Immature natural killer cell (primary cell): ENCODE measurements at regions not wholly inside any gene's neighbourhood (a gene's known extent, or its start where the extent isn't known, plus 50 kb on each side); places are given as distances from the start of the nearest gene placed in this dataset.

Source experiments
- DNase-seq, 3 donors: peaks; one replicate each; pipeline ENCODE4 v3.0.0; 2022; ENCODE audit warnings: mixed read lengths in 1 of 3
- H3K27ac Mint-ChIP-seq, 6 donors: one replicate each; pipeline ENCODE4 v1.8.0; 2020; ENCODE audit warnings: mixed read lengths in 6 of 6, mild to moderate bottlenecking in 5 of 6, inconsistent platforms in 4 of 6, moderate library complexity in 3 of 6
- H3K27me3 Mint-ChIP-seq, 3 donors: one replicate each; pipeline ENCODE4 v1.8.0; 2020 to 2021; ENCODE audit warnings: low read depth in 3 of 3, mild to moderate bottlenecking in 3 of 3, mixed read lengths in 3 of 3, moderate library complexity in 3 of 3, inconsistent platforms in 1 of 3
- H3K36me3 Mint-ChIP-seq, 3 donors: one replicate each; pipeline ENCODE4 v1.8.0; 2020; ENCODE audit warnings: mixed read lengths in 3 of 3, inconsistent platforms in 2 of 3, mild to moderate bottlenecking in 2 of 3
- H3K4me1 Mint-ChIP-seq, 2 donors: one replicate each; pipeline ENCODE4 v1.8.0; 2020; ENCODE audit warnings: inconsistent platforms in 2 of 2, mild to moderate bottlenecking in 2 of 2, mixed read lengths in 2 of 2, moderate library complexity in 1 of 2
- H3K4me3 Mint-ChIP-seq, 5 donors: one replicate each; pipeline ENCODE4 v1.8.0; 2020; ENCODE audit warnings: mild to moderate bottlenecking in 5 of 5, mixed read lengths in 5 of 5, inconsistent platforms in 3 of 5, moderate library complexity in 3 of 5
- H3K9me3 Mint-ChIP-seq, 6 donors: one replicate each; pipeline ENCODE4 v1.8.0; 2020; ENCODE audit warnings: mild to moderate bottlenecking in 6 of 6, mixed read lengths in 6 of 6, inconsistent platforms in 4 of 6, moderate library complexity in 3 of 6

DNA sequence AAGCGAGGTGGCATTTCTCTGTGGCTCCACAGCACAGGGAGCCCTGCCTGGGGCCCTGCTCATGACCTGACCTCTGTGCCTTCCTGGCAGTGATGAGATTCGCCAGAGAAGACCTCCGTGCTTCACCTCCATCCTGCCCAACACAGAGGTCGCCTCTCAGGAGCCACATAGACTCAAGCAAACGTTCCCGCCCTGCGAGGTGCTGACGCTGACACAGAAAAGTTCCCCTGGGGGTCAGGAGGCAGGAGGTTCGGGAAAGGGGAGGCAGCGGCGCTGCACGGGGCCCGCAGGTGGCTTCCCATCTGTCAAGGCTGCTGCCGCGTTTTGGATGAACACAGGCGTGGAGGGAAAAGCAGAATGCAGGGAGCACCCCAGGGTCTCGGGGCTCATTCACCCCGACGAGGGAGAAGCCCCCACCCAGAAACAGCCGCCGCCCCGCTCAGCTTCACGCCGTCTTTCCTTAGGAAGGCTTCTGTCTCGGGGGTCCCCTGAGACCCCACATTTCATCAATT, 579.6 kb upstream of the SALL3 start:
- H3K4me1 Mint-ChIP-seq, result no peaks in the 10 kb centered on the region
- H3K27ac Mint-ChIP-seq, result no peak overlapping the region
- H3K36me3 Mint-ChIP-seq, result no peaks in the 10 kb centered on the region
- H3K4me3 Mint-ChIP-seq, result no peak overlapping the region
- no peak for DNase-seq
- peaks cover 0 to 1% (median 0%) of the 10 kb centered on the region in 6 donors for H3K9me3 Mint-ChIP-seq
- peaks cover 0 to 2% (median 1%) of the 10 kb centered on the region in 3 donors for H3K27me3 Mint-ChIP-seq

DNA sequence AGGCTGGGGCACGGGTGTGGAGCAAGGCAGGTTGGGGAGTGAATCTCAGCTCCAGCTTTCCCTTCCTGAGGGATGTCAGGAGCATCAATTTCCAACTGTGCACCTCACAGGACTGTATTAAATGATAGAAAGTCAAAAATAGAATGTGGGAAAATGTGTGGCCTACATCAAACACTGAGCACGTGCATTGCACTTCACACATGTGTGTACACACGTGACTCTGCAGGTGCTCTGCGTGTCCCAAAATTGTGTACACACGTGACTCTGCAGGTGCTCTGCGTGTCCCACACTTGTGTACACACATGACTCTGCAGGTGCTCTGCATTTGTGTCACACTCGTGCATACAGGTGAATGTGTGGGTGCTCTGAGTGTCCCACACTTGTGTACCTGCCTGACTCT, 577.2 kb upstream of the SALL3 start:
- peaks cover 0 to 8% of the 10 kb centered on the region in 2 donors for H3K4me1 Mint-ChIP-seq
- H3K4me3 Mint-ChIP-seq, result no peak overlapping the region
- no peak overlapping the region for H3K27ac Mint-ChIP-seq
- H3K9me3 Mint-ChIP-seq, result peaks cover 0 to 1% (median 0%) of the 10 kb centered on the region in 6 donors
- no peaks in the 10 kb centered on the region for H3K36me3 Mint-ChIP-seq
- peaks cover 0 to 4% (median 1%) of the 10 kb centered on the region in 3 donors for H3K27me3 Mint-ChIP-seq
- DNase-seq, result no peak

DNA sequence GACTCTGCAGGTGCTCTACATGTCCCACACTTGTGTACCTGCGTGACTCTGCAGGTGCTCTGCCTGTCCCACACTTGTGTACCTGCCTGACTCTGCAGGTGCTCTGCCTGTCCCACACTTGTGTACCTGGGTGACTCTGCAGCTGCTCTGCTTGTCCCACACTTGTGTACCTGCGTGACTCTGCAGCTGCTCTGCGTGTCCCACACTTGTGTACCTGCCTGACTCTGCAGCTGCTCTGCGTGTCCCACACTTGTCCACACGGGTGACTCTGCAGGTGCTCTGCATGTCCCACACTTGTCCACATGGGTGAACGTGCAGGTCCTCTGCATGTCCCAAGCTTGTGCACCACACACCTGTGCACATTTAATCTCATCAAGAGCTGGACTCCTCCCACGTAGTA, 576.7 kb upstream of the SALL3 start:
- H3K36me3 Mint-ChIP-seq, result no peaks in the 10 kb centered on the region

DNA sequence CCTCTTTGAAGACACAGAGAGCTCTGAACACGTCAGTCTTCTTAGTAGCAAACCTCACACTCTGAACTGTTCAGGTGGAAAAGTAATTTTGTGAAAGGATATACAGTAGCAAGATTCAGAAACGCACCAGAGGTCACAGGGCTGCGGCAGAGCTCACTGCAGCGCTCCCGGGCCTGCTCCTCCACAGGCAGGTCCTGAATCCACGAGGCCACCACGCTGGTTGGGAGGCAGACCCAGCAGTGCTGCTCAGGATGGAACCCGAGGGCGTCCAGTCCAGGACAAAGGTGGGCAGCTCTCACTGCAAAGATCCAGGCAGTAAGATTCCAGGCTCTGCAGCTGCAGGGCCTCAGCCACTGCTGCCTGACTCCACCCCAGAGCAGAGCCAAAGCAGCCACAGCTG, 576.2 kb upstream of the SALL3 start:
- Mint-ChIP-seq H3K27ac (no peak overlapping the region), H3K4me3 (no peak overlapping the region), H3K27me3 (peaks cover 0 to 6% (median 1%) of the 10 kb centered on the region in 3 donors), H3K36me3 (no peaks in the 10 kb centered on the region), H3K9me3 (peaks cover 0 to 1% (median 0%) of the 10 kb centered on the region in 6 donors), H3K4me1 (peaks cover 2 to 8% of the 10 kb centered on the region in 2 donors)
- no peak for DNase-seq

More for the DNA sequence above, 576.7 kb upstream of the SALL3 start:
- Mint-ChIP-seq H3K9me3 (peaks cover 0 to 1% (median 0%) of the 10 kb centered on the region in 6 donors), H3K27ac (no peak overlapping the region), H3K4me1 (peaks cover under 1 to 8% of the 10 kb centered on the region in 2 donors), H3K27me3 (peaks cover 0 to 5% (median 1%) of the 10 kb centered on the region in 3 donors), H3K4me3 (no peak overlapping the region)
- no peak for DNase-seq

DNA sequence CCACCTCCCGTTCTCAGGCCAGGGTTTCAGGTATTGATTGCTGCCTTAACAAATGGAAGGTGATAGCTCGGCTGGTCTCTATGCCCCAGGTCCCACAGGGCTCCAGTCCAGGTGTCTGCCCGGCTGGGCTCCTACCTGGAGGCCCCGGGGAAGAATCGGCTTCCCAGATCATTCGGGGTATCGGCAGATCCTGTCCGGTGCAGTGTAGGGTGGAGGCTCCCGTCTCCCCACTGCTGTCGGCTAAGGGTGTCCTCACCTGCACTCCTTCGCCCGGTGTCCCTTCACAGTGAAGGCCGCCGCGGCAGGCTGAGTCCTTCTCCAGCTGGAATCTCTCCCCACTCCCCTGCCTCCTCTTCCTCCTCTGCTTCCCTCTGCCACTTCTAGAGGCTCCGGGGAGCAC, 573.9 kb upstream of the SALL3 start:
- Mint-ChIP-seq H3K4me1 (peaks cover 2 to 8% of the 10 kb centered on the region in 2 donors), H3K4me3 (no peak overlapping the region), H3K27me3 (peaks cover 0 to 6% (median 1%) of the 10 kb centered on the region in 3 donors), H3K36me3 (no peaks in the 10 kb centered on the region), H3K9me3 (peaks cover 0 to 1% (median 0%) of the 10 kb centered on the region in 6 donors), H3K27ac (no peak overlapping the region)
- no peak for DNase-seq

DNA sequence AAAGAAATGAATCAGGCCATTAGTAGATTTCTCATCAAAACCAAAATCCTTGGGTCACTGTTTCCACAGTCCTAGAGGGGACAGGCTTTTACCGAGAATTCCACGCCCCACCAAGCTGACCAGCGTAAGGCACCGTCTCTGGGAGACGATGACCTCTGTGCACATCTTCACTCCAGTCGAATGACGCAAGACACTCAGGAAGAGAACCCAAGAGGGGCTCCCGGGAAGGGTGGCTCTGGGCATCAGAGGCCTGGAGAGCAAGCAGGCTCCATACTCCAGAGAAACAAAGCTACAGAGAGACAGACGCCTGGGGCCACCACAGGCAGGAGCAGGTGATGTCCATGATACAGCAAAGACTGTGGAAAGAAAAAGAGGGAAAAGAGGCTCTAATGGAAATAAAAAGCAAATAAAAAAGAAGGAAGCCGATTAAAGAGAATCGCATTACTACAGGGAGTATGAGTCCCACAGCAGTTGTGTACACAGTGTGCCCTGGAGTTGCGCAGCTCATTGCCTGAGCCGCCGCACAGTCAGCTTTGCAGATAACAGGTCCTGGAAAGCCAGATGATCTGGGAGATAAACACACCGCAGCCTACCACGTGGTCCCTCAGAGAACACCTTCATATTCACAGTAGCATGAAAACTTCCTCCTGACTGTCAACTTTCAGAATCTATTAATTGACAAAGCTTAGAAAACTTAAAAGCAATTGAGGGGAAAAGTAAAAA, 572.7 kb upstream of the SALL3 start:
- H3K36me3 Mint-ChIP-seq, result no peaks in the 10 kb centered on the region
- H3K27ac Mint-ChIP-seq, result no peak overlapping the region
- no peak for DNase-seq
- peaks cover 0 to 10% (median 1%) of the 10 kb centered on the region in 3 donors for H3K27me3 Mint-ChIP-seq
- peaks cover 2 to 8% of the 10 kb centered on the region in 2 donors for H3K4me1 Mint-ChIP-seq
- no peaks in the 10 kb centered on the region for H3K9me3 Mint-ChIP-seq
- no peak overlapping the region for H3K4me3 Mint-ChIP-seq

DNA sequence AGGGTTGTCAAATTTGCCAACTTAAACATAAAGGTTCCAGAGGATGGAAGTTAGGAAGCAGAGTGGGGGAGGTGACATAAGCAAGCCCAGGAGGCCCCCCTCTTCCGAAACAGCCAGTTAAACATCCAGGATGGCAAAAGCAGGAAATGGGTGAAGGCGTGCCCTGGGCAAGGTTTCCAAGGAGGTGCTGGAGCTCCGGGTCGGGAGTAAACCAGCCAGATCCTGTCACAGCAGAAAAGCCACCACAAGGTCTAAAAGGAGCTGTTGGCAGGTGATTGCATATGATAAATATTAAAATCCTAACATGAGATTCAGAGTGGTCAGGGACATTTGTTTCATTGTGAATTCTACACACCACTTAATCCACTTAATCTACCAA, 572.2 kb upstream of the SALL3 start:
- peaks cover 2 to 8% of the 10 kb centered on the region in 2 donors for H3K4me1 Mint-ChIP-seq
- H3K36me3 Mint-ChIP-seq, result no peaks in the 10 kb centered on the region
- no peak overlapping the region for H3K27ac Mint-ChIP-seq
- no peak overlapping the region for H3K4me3 Mint-ChIP-seq
- H3K9me3 Mint-ChIP-seq, result no peaks in the 10 kb centered on the region
- peaks cover 0 to 10% (median 1%) of the 10 kb centered on the region in 3 donors for H3K27me3 Mint-ChIP-seq
- no peak for DNase-seq

DNA sequence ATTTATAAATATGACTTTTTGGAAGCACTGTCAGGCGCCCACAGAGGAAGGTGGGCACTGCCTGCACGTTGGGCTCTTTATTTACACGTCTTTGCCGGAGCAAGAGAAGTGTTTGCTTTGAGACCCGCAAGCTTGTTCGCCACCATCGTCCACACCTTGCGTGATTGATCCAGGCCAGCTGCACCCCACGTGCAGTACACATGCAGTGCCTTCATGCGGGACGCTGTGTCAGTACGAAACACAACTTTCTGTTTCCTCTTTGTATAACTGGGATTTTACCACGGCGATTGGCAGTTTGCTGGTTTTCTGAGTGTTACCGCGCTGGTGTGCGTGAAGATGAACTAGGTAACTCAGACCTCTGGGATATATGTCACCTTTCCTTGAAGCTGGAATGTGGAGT, 571.0 kb upstream of the SALL3 start:
- no peak for DNase-seq
- Mint-ChIP-seq H3K36me3 (no peaks in the 10 kb centered on the region), H3K4me1 (peaks cover 2 to 8% of the 10 kb centered on the region in 2 donors), H3K27ac (no peak overlapping the region), H3K4me3 (no peak overlapping the region), H3K27me3 (peaks cover 0 to 11% (median 0%) of the 10 kb centered on the region in 3 donors), H3K9me3 (no peaks in the 10 kb centered on the region)

DNA sequence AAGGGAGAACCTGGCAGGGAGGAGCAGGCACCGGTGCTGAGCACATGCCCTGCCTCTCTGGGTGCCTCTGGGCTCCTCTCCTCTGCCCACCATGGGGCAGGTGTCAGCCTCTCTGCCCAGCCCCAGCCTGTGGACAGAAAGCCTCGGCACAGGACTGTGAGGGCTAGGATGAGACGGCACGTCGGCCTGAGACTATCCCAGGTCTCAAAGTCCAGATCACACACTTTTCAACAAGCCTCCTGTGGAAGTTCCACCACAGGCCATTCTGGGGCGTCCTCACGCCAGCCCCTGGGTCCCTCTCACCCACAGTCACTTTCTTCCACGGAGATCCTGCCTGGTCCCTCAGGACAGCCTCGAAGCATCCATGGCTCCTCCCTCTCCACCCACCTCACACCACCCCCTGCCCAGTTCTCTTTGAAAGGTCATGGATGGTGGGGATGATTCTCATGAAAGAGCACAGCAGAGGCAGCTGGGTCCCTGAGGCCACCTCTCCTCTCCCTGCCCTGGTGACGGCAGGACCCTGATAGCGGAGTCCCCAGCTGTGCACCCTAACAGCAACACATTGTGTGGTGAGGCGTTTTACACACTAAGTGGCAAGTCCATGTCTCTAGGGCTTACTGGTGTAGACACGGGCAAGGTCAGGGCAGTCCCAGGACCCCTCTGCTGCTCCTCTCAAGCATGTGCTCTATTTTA, 569.4 kb upstream of the SALL3 start:
- H3K4me1 Mint-ChIP-seq, result peaks cover 2 to 8% of the 10 kb centered on the region in 2 donors
- H3K36me3 Mint-ChIP-seq, result no peaks in the 10 kb centered on the region
- no peak overlapping the region for H3K27ac Mint-ChIP-seq
- H3K9me3 Mint-ChIP-seq, result no peaks in the 10 kb centered on the region
- DNase-seq, result no peak
- peaks cover 0 to 12% (median 0%) of the 10 kb centered on the region in 3 donors for H3K27me3 Mint-ChIP-seq
- H3K4me3 Mint-ChIP-seq, result no peak overlapping the region

DNA sequence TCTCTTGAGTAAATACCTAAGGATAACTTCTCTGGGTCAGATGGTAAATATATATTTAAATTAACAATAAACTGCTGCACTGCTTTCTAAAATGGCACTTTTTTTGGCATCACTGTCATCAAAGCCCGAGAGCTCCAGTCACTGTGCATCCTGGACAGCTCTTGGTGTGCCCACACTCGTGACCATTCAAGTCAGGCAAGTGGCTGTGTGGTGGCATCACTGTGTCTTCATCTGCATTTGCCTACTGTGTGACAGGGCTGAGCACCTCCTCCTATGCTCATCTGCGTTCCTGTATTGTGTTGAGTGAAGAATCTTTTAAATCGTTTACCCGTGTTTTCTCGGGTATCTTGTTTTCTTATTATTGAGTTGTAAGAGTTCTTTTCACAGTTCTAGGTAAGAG, 568.1 kb upstream of the SALL3 start:
- peaks cover 2 to 8% of the 10 kb centered on the region in 2 donors for H3K4me1 Mint-ChIP-seq

DNA sequence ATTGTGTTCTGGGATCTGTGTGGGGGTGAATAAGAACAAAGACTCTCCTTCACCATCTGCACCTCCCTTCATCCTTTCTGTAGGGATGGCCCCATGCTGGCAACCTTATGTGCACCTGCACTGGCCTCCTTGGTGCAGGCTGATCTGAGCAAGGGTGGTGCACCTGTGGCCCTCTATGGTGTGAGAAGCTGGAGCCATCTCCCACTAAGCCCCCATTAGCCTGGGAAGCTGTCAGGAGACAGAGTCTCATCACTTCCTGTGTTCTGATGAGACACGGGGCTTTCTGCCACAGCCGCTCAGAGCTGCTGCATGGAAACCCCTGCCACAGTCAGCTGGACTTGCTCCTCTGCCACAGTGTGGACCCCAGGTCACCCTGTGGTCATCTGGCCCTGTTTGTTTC, 565.3 kb upstream of the SALL3 start:
- Mint-ChIP-seq H3K4me3 (no peak overlapping the region), H3K27ac (no peak overlapping the region), H3K9me3 (peaks cover 0 to 2% (median 0%) of the 10 kb centered on the region in 6 donors), H3K36me3 (no peaks in the 10 kb centered on the region), H3K27me3 (peaks cover 0 to 8% (median 0%) of the 10 kb centered on the region in 3 donors), H3K4me1 (no peaks in the 10 kb centered on the region)
- no peak for DNase-seq

More for the DNA sequence above, 568.1 kb upstream of the SALL3 start:
- DNase-seq, result no peak
- H3K27ac Mint-ChIP-seq, result no peak overlapping the region
- H3K9me3 Mint-ChIP-seq, result peaks cover 0 to 2% (median 0%) of the 10 kb centered on the region in 6 donors
- no peak overlapping the region for H3K4me3 Mint-ChIP-seq
- H3K27me3 Mint-ChIP-seq, result peaks cover 0 to 10% (median 0%) of the 10 kb centered on the region in 3 donors
- H3K36me3 Mint-ChIP-seq, result no peaks in the 10 kb centered on the region

DNA sequence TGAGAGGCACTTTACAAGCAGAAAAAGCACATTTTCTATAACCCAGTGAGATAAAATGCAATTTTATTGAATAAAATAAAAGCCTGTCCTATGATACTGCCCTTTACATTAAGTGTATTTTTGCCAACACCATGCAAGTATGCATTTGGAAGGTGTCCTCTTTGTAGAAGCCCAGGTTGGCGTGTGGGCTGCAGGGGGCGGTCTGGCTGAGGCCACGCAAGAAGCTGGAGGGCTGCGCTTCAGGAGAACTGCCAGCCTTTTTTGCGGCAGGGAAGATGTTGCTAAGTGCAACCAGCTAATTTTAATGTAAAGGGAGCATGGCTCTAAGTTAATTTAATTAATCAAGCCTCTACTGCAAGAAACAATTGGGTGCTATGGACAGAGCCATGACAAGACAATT, 562.8 kb upstream of the SALL3 start:
- Mint-ChIP-seq H3K4me1 (no peaks in the 10 kb centered on the region), H3K27me3 (peaks cover 0 to 4% (median 0%) of the 10 kb centered on the region in 3 donors), H3K27ac (no peak overlapping the region), H3K4me3 (no peak overlapping the region), H3K36me3 (no peaks in the 10 kb centered on the region), H3K9me3 (peaks cover 0 to 2% (median 0%) of the 10 kb centered on the region in 6 donors)
- no peak for DNase-seq

DNA sequence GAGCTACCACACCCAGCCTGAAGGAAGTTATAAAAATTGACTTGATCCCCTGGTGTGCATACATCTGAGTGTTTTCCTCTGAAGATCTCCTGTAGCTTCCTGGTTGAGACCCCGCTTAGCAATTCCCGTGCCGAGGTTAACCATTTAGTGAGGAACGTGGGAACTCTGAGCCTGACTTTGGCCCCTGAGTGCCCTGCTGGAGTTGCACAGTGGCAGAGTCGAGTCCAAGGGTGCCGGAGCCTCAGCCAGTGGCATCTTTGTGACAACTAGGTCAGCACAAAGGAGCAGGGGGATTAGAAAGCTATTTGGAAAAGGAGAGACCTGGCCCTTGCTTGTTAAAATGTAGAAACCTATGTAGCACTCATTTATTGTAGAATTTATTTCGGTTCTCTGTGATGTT, 561.2 kb upstream of the SALL3 start:
- H3K36me3 Mint-ChIP-seq, result no peaks in the 10 kb centered on the region
- peaks cover 0 to 4% (median 1%) of the 10 kb centered on the region in 3 donors for H3K27me3 Mint-ChIP-seq
- H3K4me3 Mint-ChIP-seq, result no peak overlapping the region
- no peaks in the 10 kb centered on the region for H3K4me1 Mint-ChIP-seq
- DNase-seq, result no peak
- H3K9me3 Mint-ChIP-seq, result peaks cover 0 to 2% (median 0%) of the 10 kb centered on the region in 6 donors
- H3K27ac Mint-ChIP-seq, result no peak overlapping the region

DNA sequence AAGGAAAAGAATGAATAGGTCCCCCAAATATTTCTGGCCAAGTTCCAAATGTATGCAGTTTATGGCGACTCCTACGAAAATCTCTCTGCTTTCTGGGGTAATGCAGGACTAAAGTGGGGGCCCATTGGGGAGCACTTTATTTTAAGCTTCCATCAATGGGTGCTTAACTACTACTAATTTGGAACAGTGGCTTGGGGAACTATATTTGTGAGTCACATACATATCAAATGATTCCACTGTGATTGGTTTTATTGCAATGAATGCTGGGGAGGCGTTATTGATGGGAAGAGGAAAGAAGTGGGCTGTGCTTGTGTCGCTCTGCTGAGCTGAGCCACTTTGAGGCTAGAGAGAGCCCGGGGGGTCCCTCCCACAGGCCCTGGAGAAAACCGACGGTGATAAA, 560.4 kb upstream of the SALL3 start:
- no peak overlapping the region for H3K27ac Mint-ChIP-seq
- peaks cover 0 to 2% (median 1%) of the 10 kb centered on the region in 3 donors for H3K27me3 Mint-ChIP-seq
- H3K9me3 Mint-ChIP-seq, result peaks cover 0 to 2% (median 0%) of the 10 kb centered on the region in 6 donors

More for the DNA sequence above, 560.4 kb upstream of the SALL3 start:
- H3K4me1 Mint-ChIP-seq, result no peaks in the 10 kb centered on the region
- H3K36me3 Mint-ChIP-seq, result no peaks in the 10 kb centered on the region
- H3K4me3 Mint-ChIP-seq, result no peak overlapping the region
- no peak for DNase-seq
